ENCODE measurements at regions not wholly inside any gene's neighbourhood (a gene's known extent, or its start where the extent isn't known, plus 50 kb on each side); places are given as distances from the start of the nearest gene placed in this dataset.

DNA sequence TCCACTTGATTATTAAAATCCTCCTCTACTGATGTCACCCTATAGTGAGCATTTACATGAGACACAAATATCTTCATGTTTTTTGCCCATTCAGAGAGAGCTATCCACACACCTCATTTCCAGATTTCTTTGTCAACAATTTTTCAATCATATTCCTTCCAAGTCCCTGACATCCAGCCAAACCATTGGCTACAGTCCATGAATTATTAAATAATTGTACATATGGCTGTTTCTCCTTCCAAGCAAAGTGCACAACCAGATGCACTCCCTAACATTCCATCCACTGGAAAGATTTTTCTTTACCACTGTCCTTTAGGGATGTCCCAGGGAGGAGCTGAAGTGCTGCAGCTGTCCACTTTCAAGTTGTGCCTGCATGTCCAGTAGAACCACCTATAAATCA lies 328.0 kb upstream of the MDFIC2 start:
- Histone ChIP-seq H3K36me3 (ENCODE audit: control insufficient read depth, low read length) (no peaks in the 10 kb centered on the region), H3K79me2 (ENCODE audit: control insufficient read depth, low read length) (no peaks in the 10 kb centered on the region), H3K27ac (ENCODE audit: low read depth, low read length) (no peak overlapping the region)

GRCh38 chr3:70635301-70635700 lies 322.9 kb upstream of the MDFIC2 start:
- Histone ChIP-seq H3K9me2 (replicated peaks; ENCODE audit: control insufficient read depth, low read length) (no peaks in the 10 kb centered on the region), H3K4me2 (ENCODE audit: low read length) (no peak overlapping the region), H3F3A (ENCODE audit: control insufficient read depth, insufficient read depth) (no peaks in the 10 kb centered on the region), H3K36me3 (ENCODE audit: control insufficient read depth, low read length) (no peaks in the 10 kb centered on the region), H3K4me1 (ENCODE audit: control insufficient read depth, low read length) (no peaks in the 10 kb centered on the region), H3K27ac (ENCODE audit: low read depth, low read length) (no peak overlapping the region), H3K9me3 (ENCODE audit: control insufficient read depth, insufficient read depth, low read length) (no peaks in the 10 kb centered on the region), H3K27me3 (ENCODE audit: control insufficient read depth, low read length) (no peaks in the 10 kb centered on the region), H4K20me1 (ENCODE audit: control insufficient read depth, insufficient read depth, low read depth, low read length) (no peaks in the 10 kb centered on the region), H3K4me3 (ENCODE audit: low read length) (no peak overlapping the region), H3K79me2 (ENCODE audit: control insufficient read depth, low read length) (no peaks in the 10 kb centered on the region)
- no peak for TF ChIP-seq EZH2phosphoT487 (IDR thresholded peaks at IDR 0.05; ENCODE audit: borderline replicate concordance, low read length)
- TF ChIP-seq, protein P1, sequence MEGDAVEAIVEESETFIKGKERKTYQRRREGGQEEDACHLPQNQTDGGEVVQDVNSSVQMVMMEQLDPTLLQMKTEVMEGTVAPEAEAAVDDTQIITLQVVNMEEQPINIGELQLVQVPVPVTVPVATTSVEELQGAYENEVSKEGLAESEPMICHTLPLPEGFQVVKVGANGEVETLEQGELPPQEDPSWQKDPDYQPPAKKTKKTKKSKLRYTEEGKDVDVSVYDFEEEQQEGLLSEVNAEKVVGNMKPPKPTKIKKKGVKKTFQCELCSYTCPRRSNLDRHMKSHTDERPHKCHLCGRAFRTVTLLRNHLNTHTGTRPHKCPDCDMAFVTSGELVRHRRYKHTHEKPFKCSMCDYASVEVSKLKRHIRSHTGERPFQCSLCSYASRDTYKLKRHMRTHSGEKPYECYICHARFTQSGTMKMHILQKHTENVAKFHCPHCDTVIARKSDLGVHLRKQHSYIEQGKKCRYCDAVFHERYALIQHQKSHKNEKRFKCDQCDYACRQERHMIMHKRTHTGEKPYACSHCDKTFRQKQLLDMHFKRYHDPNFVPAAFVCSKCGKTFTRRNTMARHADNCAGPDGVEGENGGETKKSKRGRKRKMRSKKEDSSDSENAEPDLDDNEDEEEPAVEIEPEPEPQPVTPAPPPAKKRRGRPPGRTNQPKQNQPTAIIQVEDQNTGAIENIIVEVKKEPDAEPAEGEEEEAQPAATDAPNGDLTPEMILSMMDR (IDR thresholded peaks at IDR 0.05; ENCODE audit: low read depth, low read length, poor library complexity, severe bottlenecking), result no peak

More for the DNA sequence above, 328.0 kb upstream of the MDFIC2 start:
- TF ChIP-seq, protein P1 (IDR thresholded peaks at IDR 0.05; ENCODE audit: low read depth, low read length, poor library complexity, severe bottlenecking), result no peak
- no peak for TF ChIP-seq EZH2phosphoT487 (IDR thresholded peaks at IDR 0.05; ENCODE audit: borderline replicate concordance, low read length)
- Histone ChIP-seq H3F3A (ENCODE audit: control insufficient read depth, insufficient read depth) (no peaks in the 10 kb centered on the region), H4K20me1 (ENCODE audit: control insufficient read depth, insufficient read depth, low read depth, low read length) (no peaks in the 10 kb centered on the region), H3K4me1 (ENCODE audit: control insufficient read depth, low read length) (no peaks in the 10 kb centered on the region), H3K9me3 (ENCODE audit: control insufficient read depth, insufficient read depth, low read length) (no peaks in the 10 kb centered on the region), H3K9me2 (replicated peaks; ENCODE audit: control insufficient read depth, low read length) (no peaks in the 10 kb centered on the region), H3K4me3 (ENCODE audit: low read length) (no peak overlapping the region), H3K27me3 (ENCODE audit: control insufficient read depth, low read length) (no peaks in the 10 kb centered on the region), H3K4me2 (ENCODE audit: low read length) (no peak overlapping the region)

DNA sequence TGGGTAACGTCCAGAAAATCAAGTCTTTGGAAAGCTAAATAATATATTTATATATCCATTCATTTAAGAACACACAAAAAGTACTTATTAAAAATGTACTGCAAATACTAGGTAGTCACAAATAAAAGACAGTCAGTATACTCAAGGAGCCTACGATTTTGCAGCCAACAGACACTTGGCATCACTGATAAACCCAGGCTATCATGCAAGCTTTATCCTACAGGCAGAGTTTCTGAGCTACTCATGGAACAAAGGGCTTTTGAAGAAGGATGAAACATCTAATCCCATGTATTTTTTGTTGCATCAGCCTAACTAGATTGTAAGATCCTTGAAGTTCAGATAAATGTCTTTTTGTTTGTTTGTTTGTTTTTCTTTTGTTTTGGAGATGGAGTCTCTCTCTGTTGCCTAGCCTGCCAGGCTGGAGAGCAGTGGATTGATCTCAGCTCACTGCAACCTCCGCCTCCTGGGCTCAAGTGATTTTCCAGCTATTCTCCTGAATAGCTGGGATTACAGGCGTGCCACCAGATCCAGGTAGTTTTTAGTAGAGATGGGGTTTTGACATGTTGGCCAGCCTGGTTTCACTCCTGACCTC lies 319.4 kb upstream of the MDFIC2 start:
- no peaks in the 10 kb centered on the region for H3K36me3 ChIP-seq (ENCODE audit: control insufficient read depth, low read length)
- H3K79me2 ChIP-seq (ENCODE audit: control insufficient read depth, low read length), result no peaks in the 10 kb centered on the region
- H3K9me3 ChIP-seq (ENCODE audit: control insufficient read depth, insufficient read depth, low read length), result no peaks in the 10 kb centered on the region
- H3K27me3 ChIP-seq (ENCODE audit: control insufficient read depth, low read length), result no peaks in the 10 kb centered on the region
- H3K27ac ChIP-seq (ENCODE audit: low read depth, low read length), result no peak overlapping the region
- H3F3A ChIP-seq (ENCODE audit: control insufficient read depth, insufficient read depth), result no peaks in the 10 kb centered on the region
- H3K4me2 ChIP-seq (ENCODE audit: low read length), result no peak overlapping the region
- H3K4me1 ChIP-seq (ENCODE audit: control insufficient read depth, low read length), result no peaks in the 10 kb centered on the region
- no peaks in the 10 kb centered on the region for H4K20me1 ChIP-seq (ENCODE audit: control insufficient read depth, insufficient read depth, low read depth, low read length)
- TF ChIP-seq EZH2phosphoT487 (IDR thresholded peaks at IDR 0.05; ENCODE audit: borderline replicate concordance, low read length), result no peak
- TF ChIP-seq, protein P1 (IDR thresholded peaks at IDR 0.05; ENCODE audit: low read depth, low read length, poor library complexity, severe bottlenecking), result no peak
- H3K4me3 ChIP-seq (ENCODE audit: low read length), result no peak overlapping the region
- no peaks in the 10 kb centered on the region; the same call in 1 of the 2 replicates for H3K9me2 ChIP-seq (replicated peaks; ENCODE audit: control insufficient read depth, low read length)

Measured in DOHH2 (cell line).